ENCODE measurements at regions not wholly inside any gene's neighbourhood (a gene's known extent, or its start where the extent isn't known, plus 50 kb on each side); places are given as distances from the start of the nearest gene placed in this dataset.

GRCh38 chr3:124258057-124258500, 266.2 kb upstream of the ROPN1 start:
- H3K4me3 ChIP-seq (ENCODE audit: low read depth, low read length): no peak overlapping the region
- in situ Hi-C loops (cut with HindIII; ENCODE audit: low sequenced_read_pairs): no loop called here
- DNase-seq (ENCODE audit: low read depth): no peak
- TF ChIP-seq, protein P1, sequence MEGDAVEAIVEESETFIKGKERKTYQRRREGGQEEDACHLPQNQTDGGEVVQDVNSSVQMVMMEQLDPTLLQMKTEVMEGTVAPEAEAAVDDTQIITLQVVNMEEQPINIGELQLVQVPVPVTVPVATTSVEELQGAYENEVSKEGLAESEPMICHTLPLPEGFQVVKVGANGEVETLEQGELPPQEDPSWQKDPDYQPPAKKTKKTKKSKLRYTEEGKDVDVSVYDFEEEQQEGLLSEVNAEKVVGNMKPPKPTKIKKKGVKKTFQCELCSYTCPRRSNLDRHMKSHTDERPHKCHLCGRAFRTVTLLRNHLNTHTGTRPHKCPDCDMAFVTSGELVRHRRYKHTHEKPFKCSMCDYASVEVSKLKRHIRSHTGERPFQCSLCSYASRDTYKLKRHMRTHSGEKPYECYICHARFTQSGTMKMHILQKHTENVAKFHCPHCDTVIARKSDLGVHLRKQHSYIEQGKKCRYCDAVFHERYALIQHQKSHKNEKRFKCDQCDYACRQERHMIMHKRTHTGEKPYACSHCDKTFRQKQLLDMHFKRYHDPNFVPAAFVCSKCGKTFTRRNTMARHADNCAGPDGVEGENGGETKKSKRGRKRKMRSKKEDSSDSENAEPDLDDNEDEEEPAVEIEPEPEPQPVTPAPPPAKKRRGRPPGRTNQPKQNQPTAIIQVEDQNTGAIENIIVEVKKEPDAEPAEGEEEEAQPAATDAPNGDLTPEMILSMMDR (IDR thresholded peaks at IDR 0.05; ENCODE audit: low read depth, low read length, missing control alignments): no peak

GRCh38 chr3:124260206-124260915, 268.4 kb upstream of the ROPN1 start:
- in situ Hi-C loops (cut with HindIII; ENCODE audit: low sequenced_read_pairs): no loop called here
- H3K4me3 ChIP-seq (ENCODE audit: low read depth, low read length): no peak overlapping the region
- DNase-seq (ENCODE audit: low read depth): no peak
- TF ChIP-seq, protein P1 (IDR thresholded peaks at IDR 0.05; ENCODE audit: low read depth, low read length, missing control alignments): no peak

DNA sequence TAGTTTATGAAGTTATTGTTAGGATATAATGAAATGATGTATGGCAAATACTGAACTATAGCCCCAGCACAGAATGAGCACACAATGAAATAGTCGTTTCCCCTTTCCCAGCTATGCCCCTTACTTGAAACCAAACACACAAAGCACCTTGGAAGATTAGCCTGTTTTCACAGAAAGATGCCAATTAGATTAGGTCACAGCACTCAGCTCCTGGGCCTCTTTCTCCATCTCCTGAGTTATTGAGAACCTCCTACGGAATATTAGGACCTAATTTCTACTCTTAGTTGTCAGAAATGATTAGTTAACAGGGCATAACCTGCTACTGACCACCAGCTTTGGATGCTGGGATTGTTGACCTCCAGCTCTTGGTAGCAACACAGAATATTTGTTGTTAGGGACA, 269.4 kb upstream of the ROPN1 start:
- no peak overlapping the region for H3K4me3 ChIP-seq (ENCODE audit: low read depth, low read length)
- in situ Hi-C loops (cut with HindIII; ENCODE audit: low sequenced_read_pairs): no loop called here
- no peak for DNase-seq (ENCODE audit: low read depth)
- TF ChIP-seq, protein P1 (IDR thresholded peaks at IDR 0.05; ENCODE audit: low read depth, low read length, missing control alignments): no peak

GRCh38 chr3:124263168-124263567, 271.2 kb upstream of the ROPN1 start:
- peak; percentile 83 for DNase-seq (ENCODE audit: low read depth)
- H3K4me3 ChIP-seq (ENCODE audit: low read depth, low read length): no peak overlapping the region
- TF ChIP-seq, protein P1 (IDR thresholded peaks at IDR 0.05; ENCODE audit: low read depth, low read length, missing control alignments): no peak
- in situ Hi-C loops (cut with HindIII; ENCODE audit: low sequenced_read_pairs): no loop called here

DNA sequence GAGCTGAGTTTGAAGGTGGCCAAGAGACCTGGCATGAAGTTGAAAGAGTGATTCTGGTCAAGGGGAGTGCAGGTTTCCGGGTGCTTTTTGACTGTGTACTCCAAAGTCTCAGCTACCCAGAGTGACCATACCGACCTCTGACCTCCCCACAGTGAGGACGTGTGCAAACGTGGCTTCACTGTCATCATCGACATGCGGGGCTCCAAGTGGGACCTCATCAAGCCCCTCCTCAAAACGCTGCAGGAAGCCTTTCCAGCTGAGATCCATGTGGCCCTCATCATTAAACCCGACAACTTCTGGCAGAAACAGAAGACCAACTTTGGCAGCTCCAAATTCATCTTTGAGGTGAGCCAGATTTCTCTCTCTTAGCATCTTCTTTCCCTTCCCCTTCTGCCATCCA, 272.4 kb upstream of the ROPN1 start:
- TF ChIP-seq, protein P1 (IDR thresholded peaks at IDR 0.05; ENCODE audit: low read depth, low read length, missing control alignments): no peak
- in situ Hi-C loops (cut with HindIII; ENCODE audit: low sequenced_read_pairs): no loop called here
- H3K4me3 ChIP-seq (ENCODE audit: low read depth, low read length): no peak overlapping the region
- DNase-seq (ENCODE audit: low read depth): no peak

DNA sequence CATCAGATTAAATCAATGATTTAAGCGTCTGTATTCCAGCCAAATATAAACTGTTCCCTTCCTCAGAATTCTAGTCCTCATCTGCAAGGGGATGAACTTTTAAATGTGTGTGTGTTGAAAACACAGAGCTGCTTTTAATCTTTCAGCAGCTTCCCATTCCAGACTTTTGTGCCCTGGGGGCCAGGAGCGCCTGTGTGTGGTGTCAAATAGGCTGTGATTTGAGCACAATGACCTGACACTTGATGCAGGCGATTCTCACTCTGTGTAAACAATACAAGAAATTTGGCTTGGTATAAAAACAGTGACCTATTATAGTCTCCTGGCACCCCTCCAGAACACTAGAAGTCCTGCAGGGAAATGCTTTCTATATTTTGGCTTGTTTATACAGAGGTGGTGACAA, 274.6 kb upstream of the ROPN1 start:
- DNase-seq (ENCODE audit: low read depth): no peak
- TF ChIP-seq, protein P1 (IDR thresholded peaks at IDR 0.05; ENCODE audit: low read depth, low read length, missing control alignments): no peak
- no peak overlapping the region for H3K4me3 ChIP-seq (ENCODE audit: low read depth, low read length)
- in situ Hi-C loops (cut with HindIII; ENCODE audit: low sequenced_read_pairs): no loop called here
